Right hindlimb (tissue), 1 donor: ENCODE measurements at regions not wholly inside any gene's neighbourhood (a gene's known extent, or its start where the extent isn't known, plus 50 kb on each side); places are given as distances from the start of the nearest gene placed in this dataset.

Source experiments
- DNase-seq: peaks from one replicate; pipeline ENCODE4 v3.0.0-alpha.2; 2018

GRCh38 chr5:20615888-20616563 is 628.0 kb upstream of the CDH18 start:
- no peak for DNase-seq

DNA sequence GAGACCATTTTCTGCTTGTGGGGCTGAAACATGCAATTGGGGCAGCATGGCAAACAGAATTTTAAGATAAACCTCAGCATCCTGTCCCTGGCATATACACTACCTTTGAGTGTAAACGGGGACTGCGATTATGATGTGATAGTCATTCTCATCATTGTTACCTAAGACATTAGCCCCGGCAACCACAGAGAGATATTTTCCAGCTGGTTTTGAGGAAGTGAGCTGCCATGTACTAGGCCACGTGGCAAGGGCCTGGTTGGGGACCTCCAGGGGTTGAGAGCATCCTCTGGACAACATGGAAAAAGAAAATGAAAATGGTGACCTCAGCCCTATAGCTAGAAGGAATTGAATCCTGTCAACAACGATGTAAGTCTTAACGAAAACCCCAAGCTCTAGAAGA is 623.6 kb upstream of the CDH18 start:
- no peak for DNase-seq

DNA sequence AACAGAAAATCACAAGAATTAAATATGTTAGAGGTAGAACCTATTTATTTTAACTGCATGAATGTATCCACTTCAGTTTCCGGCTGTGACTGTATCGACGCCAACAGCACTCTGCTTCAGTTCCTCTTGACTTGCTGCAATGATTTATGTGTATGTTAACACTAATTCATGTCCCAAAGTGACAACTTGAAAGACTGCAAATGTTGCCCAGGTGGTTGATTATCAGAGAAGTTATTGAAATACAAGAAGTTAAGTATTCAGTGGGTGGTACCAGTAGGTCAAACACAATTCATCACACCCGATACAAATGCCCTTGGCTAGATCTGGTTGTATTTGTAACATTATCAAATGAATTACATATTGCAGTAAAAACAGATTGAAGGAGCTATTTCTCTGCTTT is 622.7 kb upstream of the CDH18 start:
- DNase-seq, result no peak

DNA sequence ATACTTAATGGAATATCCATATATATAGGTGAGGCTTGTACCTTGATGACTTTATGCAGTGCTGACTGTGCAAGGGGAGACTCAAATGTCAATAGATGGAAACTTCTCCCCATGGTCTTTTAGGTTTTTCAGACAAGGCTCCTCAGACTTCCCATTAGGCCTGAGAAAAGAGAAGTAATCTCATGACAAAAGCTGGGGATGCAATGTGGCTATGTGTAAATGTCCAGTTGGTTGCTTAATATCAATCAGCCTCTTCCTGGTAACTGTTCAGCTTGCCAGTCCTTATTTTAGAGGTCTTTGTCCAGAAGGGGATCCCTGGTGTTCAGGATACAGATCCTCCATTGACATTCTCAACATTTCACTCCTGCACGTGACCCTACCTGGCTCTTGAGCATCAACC is 621.1 kb upstream of the CDH18 start:
- DNase-seq, result no peak

DNA sequence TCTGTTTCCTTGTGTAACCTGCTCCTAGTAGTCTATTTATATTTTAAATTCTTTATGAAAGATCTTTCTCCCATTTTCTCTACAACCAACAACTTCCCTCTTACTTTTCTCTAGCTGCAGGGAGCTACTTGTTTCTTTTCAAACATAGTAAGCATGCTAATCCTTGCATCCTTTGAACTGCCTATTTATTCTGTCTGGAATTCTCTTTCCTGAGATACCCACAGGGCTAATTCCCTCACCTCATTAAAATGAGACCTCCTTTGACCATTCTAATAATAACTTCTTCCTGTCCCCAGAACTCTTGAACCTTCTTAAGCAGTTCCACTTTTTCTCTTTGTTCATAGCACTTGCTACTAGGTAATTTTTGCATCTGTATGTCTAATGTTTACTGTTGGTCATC is 620.6 kb upstream of the CDH18 start:
- no peak for DNase-seq

DNA sequence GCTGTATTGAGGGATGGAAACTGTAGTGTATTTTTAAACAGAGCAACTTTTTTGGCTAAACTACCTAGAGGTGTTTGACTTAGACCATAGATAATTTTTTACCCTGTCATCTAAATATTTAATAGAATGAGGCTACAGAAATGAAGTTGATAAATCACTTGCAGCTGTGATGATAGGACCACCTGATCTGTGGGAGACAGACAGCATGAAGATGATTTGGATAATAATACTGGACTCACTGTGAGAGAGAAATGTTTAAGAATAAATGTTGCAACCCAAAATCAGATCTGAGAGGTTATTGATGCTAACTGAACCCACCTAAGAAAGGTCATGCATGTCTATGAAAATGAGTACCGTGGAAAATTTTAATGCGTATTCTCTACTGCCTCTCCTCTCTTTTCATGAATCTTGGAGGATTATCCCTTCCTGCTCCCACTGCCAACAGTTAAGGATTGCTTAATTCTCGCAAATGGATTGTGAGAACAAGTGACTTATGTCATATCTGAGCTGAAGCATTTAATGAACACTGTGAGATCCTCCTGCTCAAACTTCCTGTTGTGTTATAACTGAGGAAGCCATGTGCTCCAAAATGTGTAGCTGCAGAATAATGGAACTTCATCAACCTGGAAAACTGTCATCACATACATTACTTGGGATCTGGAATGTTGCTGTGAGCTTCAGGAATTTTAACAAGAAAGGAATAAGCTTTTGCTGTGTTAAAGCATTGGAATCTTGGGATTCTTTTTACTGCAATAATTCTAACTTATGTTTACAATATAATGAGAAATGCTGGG is 617.9 kb upstream of the CDH18 start:
- DNase-seq, result peak; percentile 45

GRCh38 chr5:20604992-20605391 is 617.0 kb upstream of the CDH18 start:
- peak; percentile 79 for DNase-seq

- DNase-seq, result no peak
Measured at GRCh38 chr5:20601678-20602100, 613.7 kb upstream of the CDH18 start.

GRCh38 chr5:20590356-20590755 is 602.4 kb upstream of the CDH18 start:
- no peak for DNase-seq

DNA sequence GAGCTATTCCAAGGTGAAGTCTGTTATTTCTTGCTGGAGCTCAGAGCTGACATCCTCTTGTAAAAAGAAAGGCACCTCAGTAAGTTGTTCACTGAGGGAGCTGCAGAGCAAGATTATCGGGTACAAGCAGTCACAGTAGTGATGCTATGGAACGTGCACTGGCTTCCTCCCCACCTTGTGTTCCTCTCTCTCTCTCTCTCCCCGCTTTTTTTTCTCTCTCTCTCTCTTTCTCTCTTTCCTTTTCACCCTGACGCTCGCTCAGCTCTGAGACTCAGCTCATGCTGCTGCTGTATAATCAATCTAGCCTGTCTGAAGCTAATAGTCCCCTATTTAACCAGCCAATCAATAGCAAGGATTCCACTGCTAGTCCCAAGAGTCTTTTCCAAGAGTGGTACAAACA is 587.6 kb upstream of the CDH18 start:
- no peak for DNase-seq

GRCh38 chr5:20574576-20574975 is 586.6 kb upstream of the CDH18 start:
- no peak for DNase-seq

DNA sequence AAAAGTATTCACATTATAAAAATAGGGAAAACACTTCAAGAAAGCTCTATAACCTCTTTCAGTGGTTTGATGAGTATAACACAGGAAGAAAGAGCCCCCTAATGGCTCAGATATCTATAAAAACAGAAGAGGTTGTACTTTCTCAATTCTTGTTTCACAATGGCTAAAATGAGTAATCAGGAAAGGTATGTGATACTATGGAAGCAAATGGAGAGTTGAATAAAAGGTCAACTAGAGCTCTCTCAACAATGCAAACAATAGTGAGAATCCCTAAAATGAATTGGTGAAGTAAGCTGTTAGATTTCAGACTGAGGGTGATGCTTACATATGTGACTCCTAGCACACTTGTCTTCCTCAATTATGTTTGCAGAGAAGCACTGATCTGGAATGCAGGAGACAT is 584.6 kb upstream of the CDH18 start:
- no peak for DNase-seq

- no peak for DNase-seq
Measured at GRCh38 chr5:20570486-20570885, 582.5 kb upstream of the CDH18 start.

DNA sequence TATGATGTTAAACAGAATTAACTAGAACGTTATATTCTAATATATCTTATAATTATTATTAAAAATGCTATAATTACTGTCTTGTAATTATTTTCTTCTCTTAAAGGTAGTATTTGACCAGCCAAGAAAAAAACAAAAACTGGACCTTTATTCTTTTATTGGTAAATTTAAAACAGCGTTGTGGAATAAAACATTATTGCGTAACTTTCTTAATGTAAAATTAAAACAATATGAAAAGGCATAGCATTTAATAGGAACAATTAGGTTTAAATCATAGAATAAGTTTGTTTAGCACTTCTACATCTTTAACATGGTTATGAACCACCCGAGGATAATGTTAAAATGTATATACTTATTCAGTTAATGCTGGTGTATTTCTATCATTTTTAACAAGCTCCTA is 574.5 kb upstream of the CDH18 start:
- no peak for DNase-seq

- DNase-seq, result no peak
Measured at GRCh38 chr5:20559845-20560244, 571.8 kb upstream of the CDH18 start.

GRCh38 chr5:20556115-20556763 is 568.2 kb upstream of the CDH18 start:
- DNase-seq, result no peak

DNA sequence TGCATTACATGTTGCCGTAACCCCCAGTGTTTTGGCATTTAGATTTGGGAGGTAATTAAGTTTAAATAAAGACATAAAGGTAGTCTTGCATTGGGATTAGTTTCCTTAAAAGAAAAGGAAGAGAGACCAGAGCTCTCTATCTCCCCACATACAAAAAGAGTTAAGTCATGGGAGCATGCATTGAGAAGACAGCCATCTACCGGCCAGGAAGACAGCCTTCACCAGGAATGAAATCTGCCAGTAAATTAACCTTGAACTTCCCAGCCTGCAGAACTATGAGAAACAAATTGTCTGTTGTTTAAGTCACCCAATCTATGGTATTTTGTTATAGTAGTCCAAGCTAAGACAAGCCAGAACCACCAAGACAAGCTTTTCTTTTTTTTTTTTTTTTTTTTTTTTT is 567.0 kb upstream of the CDH18 start:
- no peak for DNase-seq

DNA sequence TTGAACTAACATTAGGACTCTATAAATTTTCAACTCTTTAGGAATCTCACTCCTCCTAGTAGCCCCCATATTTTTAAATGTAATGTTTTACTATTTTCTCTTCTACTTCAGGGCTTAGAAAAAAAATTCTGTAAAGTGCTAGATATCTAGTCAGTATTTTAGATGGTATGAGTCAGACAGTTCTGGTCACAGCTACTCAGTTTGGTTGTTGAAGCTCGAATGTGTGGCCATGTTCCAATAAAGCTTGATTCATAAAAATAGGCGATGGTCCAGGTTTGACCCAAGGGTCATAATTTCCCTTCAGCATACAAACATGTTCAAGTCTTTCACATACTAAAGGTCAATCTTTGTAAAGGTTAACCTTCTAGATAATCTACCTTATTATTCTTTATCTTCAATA is 566.0 kb upstream of the CDH18 start:
- DNase-seq, result no peak

GRCh38 chr5:20537911-20538703 is 550.1 kb upstream of the CDH18 start:
- no peak for DNase-seq

- DNase-seq, result no peak
Measured at GRCh38 chr5:20536813-20537212, 548.8 kb upstream of the CDH18 start.

- DNase-seq, result no peak
Measured at GRCh38 chr5:20536341-20536740, 548.3 kb upstream of the CDH18 start.

DNA sequence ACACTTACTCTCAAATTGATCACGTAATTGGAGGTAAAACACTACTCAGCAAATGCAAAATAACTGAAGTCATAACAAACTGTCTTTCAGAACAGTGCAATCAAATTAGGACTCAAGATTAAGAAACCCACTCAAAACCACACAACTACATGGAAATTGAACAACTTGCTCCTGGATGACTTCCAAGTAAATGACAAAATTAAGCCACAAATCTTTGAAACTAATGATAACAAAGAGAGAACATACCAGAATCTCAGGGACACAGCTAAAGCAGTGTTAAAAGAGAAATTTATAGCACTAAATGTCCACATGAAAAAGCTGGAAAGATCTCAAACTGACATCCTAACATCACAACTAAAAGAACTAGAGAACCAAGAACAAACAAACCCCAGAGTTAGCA is 540.5 kb upstream of the CDH18 start:
- DNase-seq, result no peak

- DNase-seq, result peak; percentile 24
Measured at GRCh38 chr5:20524991-20525529, 537.1 kb upstream of the CDH18 start.
